GM12864 (cell line): ENCODE measurements at regions not wholly inside any gene's neighbourhood (a gene's known extent, or its start where the extent isn't known, plus 50 kb on each side); places are given as distances from the start of the nearest gene placed in this dataset.

Experiments
- DNase-seq: peaks from one replicate; pipeline ENCODE4 v3.0.0-alpha.2; 2011; ENCODE audit warnings: low read depth
- H3K4me3 ChIP-seq: 2 replicates; pipeline ENCODE4 v1.5.1; 2011; ENCODE audit warnings: mild to moderate bottlenecking, low read depth, low read length, control low read depth
- CTCF ChIP-seq: IDR thresholded peaks from 2 replicates; pipeline ENCODE4 v1.5.1; 2011; ENCODE audit warnings: low read depth, mild to moderate bottlenecking, moderate library complexity, low read length, control low read depth, inconsistent platforms; ENCODE audit errors: missing control alignments

GRCh38 chr10:130964771-130965170 lies 346.8 kb downstream of the TCERG1L start:
- DNase-seq = no peak
- TF ChIP-seq CTCF = no peak

GRCh38 chr10:130967161-130967560 lies 344.4 kb downstream of the TCERG1L start:
- no peak for TF ChIP-seq CTCF
- H3K4me3 ChIP-seq = no peak overlapping the region
- DNase-seq = no peak

More at GRCh38 chr10:130964771-130965170, 346.8 kb downstream of the TCERG1L start:
- no peak overlapping the region for H3K4me3 ChIP-seq

- no peak overlapping the region for H3K4me3 ChIP-seq
- DNase-seq = no peak
- TF ChIP-seq CTCF = no peak
Observed at GRCh38 chr10:130967784-130968183, 343.7 kb downstream of the TCERG1L start.

- no peak overlapping the region for H3K4me3 ChIP-seq
- TF ChIP-seq CTCF = no peak
- DNase-seq = no peak
Observed at GRCh38 chr10:130968511-130968910, 343.0 kb downstream of the TCERG1L start.

GRCh38 chr10:130968964-130969363 lies 342.6 kb downstream of the TCERG1L start:
- H3K4me3 ChIP-seq = no peak overlapping the region
- no peak for TF ChIP-seq CTCF
- DNase-seq = no peak

- no peak for DNase-seq
- no peak overlapping the region for H3K4me3 ChIP-seq
- no peak for TF ChIP-seq CTCF
Observed at GRCh38 chr10:130969700-130970099, 341.8 kb downstream of the TCERG1L start.

GRCh38 chr10:130970341-130971122 lies 341.0 kb downstream of the TCERG1L start:
- no peak for TF ChIP-seq CTCF

More at GRCh38 chr10:130970341-130971122, 341.0 kb downstream of the TCERG1L start:
- DNase-seq = no peak
- no peak overlapping the region for H3K4me3 ChIP-seq
